Hematopoietic multipotent progenitor cell treated with erythropoietin and hydrocortisone succinate and interleukin-3 and kit ligand, for 15 days (in vitro differentiated cells): ENCODE measurements at regions not wholly inside any gene's neighbourhood (a gene's known extent, or its start where the extent isn't known, plus 50 kb on each side); places are given as distances from the start of the nearest gene placed in this dataset.

Experiments
- DNase-seq: peaks from one replicate; pipeline ENCODE4 v3.0.0-alpha.2; 2015; ENCODE audit warnings: low spot score

- DNase-seq = no peak
These were observed 483.9 kb downstream of the SH2D4B start for GRCh38 chr10:81021428-81022129.

DNA sequence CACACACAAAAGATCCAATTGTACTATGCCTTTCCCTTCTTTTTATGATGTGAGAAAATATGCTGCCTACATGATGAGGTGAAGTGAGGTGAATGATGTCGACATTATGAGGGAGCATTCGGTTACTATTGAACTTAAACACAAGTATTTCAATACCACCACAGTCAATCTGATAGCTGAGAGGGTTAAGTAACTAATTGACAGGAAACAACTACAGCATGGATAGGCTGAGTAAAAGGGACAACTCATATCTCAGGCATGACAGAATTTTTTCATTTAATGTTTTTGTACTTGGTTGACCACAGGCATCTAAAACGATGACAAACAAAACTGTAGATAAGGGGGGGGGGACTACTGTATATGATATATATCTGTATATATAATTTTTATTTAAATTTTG is 488.9 kb downstream of the SH2D4B start:
- no peak for DNase-seq

GRCh38 chr10:81027223-81027622 is 489.5 kb downstream of the SH2D4B start:
- no peak for DNase-seq

DNA sequence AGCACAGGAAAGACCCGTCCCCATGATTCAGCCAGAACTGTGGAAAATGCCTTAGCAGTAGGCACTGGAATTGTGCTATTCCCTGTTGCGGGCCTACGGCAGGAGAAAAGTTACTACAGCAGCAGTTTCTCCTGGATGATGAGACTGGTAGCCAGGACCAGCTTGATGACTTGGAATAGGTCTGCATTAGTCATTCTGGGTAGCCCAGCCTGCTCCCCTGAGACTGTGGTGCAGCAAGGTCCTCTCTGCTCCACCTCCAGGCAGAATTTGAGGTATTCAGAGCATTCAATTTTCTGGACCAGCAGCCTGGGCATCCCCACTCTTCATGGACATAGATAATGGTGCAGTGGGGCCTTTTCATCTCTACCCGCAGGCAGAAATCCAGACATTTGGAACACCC is 490.0 kb downstream of the SH2D4B start:
- DNase-seq = no peak

GRCh38 chr10:81031774-81032173 is 494.1 kb downstream of the SH2D4B start:
- DNase-seq = no peak

GRCh38 chr10:81034383-81034782 is 496.7 kb downstream of the SH2D4B start:
- no peak for DNase-seq

DNA sequence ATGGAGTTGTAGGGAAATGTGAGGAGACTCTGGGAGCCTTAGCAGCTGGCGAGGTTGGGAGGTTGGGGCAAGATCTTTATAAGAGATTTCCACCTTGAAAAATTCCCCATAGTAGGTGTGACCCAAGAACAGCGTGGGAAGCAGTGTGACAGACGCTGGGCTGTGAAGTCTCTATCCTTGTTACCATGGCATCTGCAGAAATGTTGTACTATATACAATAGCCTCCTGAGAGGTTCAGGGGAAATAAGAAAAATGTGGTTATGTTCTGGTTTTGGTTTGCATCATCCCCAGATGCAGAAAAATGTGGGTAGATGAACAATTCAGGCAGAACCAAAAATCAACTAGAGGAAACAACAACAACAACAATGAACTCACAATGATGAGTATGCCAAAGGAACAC is 498.6 kb downstream of the SH2D4B start:
- no peak for DNase-seq

- no peak for DNase-seq
These were observed 502.3 kb downstream of the SH2D4B start for GRCh38 chr10:81040031-81040430.

GRCh38 chr10:81040940-81041339 is 503.2 kb downstream of the SH2D4B start:
- DNase-seq = no peak

- no peak for DNase-seq
These were observed 504.9 kb downstream of the SH2D4B start for GRCh38 chr10:81042647-81043046.

DNA sequence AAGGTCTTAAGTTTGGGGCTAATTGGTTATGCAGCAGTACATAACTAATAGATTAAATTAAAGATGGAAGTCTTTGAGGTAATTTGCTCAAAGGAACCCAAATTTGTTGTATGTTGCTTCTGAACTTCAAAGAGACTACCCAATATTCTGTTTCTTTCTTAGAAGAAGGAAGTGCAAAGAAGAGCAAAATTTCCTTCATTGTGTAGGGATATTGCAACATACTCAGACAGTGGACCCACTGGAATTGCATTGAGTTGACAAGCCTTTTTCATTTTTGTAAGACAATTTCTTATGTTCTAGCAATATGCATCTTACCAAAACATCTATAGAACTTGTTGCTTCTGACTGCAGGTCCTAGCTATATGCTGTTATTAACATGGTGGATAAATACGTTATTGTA is 527.8 kb downstream of the SH2D4B start:
- no peak for DNase-seq

GRCh38 chr10:81068460-81068859 is 530.8 kb downstream of the SH2D4B start:
- no peak for DNase-seq

- DNase-seq = no peak
These were observed 533.5 kb downstream of the SH2D4B start for GRCh38 chr10:81071087-81071796.

DNA sequence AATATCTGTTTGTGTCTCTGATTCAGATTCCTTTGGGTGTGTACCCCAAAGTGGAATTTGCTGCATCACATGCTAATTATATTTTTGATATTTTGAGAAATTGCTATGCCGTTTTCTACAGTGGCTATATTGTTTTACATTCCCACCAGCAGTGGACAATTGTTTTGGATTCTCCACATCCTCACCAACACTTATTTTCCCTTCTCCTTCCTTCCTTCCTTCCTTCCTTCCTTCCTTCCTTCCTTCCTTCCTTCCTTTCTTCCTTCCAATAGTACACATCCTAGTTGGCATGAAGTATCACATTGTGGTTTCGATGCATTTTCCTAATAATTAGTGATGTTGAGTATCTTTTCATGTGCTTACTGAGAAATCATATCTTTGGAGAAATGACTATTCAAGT is 535.5 kb downstream of the SH2D4B start:
- no peak for DNase-seq

DNA sequence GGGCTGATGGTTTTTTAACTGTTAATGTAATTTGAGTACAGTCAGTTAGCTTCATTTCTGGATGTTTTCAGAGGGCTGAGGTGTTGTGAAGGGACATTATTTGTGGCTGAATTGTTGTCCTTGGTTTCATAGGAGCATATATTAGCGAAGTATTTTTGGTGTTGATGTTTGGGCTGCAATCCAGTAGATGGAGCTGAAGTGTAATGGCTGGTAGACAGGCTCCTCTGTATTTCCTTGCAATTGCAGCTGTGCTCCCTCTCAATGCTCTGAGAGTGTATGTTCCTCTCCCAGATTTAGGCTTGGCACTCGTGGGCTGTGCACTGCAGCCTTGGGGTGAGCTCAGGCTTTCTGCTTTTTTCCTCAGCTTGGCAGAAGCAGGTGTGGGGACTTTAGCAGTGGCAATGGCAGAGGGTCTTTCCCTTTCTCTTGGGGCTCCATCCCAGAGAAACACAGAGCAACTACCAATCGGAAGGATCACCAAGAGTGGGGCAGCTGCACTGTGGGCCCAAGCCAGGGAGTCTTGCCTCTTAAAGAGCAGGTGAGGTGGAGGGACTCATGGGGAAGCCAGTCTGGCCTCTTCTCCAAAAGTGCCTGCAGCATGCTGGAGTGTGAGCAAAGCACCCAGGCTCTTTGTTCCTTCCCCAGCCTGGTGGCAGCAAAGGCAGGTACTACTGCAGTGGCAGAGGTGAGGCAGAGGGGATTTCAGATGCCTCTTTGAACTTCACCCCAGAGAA is 544.4 kb downstream of the SH2D4B start:
- no peak for DNase-seq

GRCh38 chr10:81082621-81083376 is 545.1 kb downstream of the SH2D4B start:
- DNase-seq = no peak

GRCh38 chr10:81093056-81093455 is 555.4 kb downstream of the SH2D4B start:
- no peak for DNase-seq

DNA sequence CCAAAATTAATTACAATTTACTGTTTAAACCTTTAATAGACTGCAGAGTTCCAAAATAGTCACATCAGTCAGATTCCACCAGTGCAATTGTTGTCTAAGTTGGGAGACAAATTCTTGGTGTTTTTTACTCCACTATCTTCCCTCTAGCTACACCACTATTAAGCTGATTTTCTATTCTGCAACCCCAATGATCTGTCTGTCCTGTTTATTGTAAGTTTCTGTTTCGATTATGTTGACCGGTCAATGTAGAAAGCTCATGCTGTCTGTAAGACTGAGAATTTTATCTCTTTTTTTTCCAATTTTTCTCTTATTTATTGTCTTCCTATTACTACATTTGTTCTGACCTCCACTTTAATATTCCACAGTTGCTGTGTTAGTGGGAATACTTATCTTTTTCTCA is 557.5 kb downstream of the SH2D4B start:
- DNase-seq = no peak

DNA sequence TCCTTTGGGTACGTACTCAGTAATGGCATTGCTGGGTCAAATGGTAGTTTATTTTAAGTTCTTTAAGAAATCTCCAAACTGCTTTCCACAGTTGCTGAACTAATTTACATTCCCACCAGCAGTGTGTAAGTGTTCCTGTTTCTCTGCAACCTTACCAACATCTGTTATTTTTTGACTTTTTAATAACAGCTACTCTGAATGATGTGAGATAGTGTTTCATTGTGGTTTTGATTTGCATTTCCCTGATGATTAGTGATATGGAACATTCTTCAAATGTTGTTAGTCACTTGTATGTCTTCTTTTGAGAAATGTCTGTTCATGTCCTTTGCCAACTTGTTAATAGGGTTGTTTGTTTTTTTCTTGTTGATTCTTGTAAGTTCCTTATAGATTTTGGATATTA is 558.9 kb downstream of the SH2D4B start:
- DNase-seq = no peak

DNA sequence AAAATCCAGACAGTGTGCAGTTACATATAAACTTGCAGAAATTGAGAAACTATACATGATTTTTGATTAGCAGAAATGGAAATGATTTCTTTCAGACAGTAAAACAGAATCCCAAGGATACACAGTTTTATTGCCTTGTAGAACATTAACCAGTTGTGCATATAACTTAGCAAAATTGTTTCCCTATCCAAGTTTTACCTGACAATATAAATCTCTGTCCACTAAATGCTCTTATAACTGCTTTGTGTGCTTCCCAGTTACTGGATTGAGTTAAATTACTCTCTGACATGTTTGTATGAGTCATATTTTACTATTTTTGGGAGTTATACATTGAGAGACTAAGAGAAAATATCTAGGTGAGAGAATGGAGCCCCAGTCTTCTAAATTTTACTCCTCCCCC is 563.4 kb downstream of the SH2D4B start:
- DNase-seq = no peak

- DNase-seq = no peak
These were observed 566.8 kb downstream of the SH2D4B start for GRCh38 chr10:81104494-81104893.

GRCh38 chr10:81108516-81109199 is 571.0 kb downstream of the SH2D4B start:
- no peak for DNase-seq
